Skeletal muscle tissue (tissue), 3 donors: ENCODE measurements at regions not wholly inside any gene's neighbourhood (a gene's known extent, or its start where the extent isn't known, plus 50 kb on each side); places are given as distances from the start of the nearest gene placed in this dataset.

Source experiments
- H3K27ac ChIP-seq: one replicate; pipeline ENCODE4 v1.7.0; 2013; ENCODE audit warnings: mild to moderate bottlenecking, low read depth, low read length, inconsistent platforms
- H3K27me3 ChIP-seq, 3 donors: one replicate each; pipeline ENCODE4 v1.7.0; 2013; ENCODE audit warnings: low read length in 3 of 3; ENCODE audit not compliant: control insufficient read depth in 3 of 3, insufficient read depth in 3 of 3
- H3K36me3 ChIP-seq, 3 donors: one replicate each; pipeline ENCODE4 v1.7.0; 2013; ENCODE audit warnings: low read length in 3 of 3; ENCODE audit not compliant: control insufficient read depth in 3 of 3, insufficient read depth in 3 of 3
- H3K4me1 ChIP-seq, 3 donors: one replicate each; pipeline ENCODE4 v1.7.0; 2013; ENCODE audit warnings: low read length in 3 of 3, mild to moderate bottlenecking in 3 of 3; ENCODE audit not compliant: control insufficient read depth in 3 of 3, insufficient read depth in 3 of 3
- H3K4me3 ChIP-seq, 3 donors: one replicate each; pipeline ENCODE4 v1.7.0; 2013; ENCODE audit warnings: low read length in 3 of 3
- H3K9ac ChIP-seq, 3 donors: one replicate each; pipeline ENCODE4 v1.7.0; 2013; ENCODE audit warnings: low read length in 3 of 3, mild to moderate bottlenecking in 3 of 3, moderate library complexity in 2 of 3, low read depth in 1 of 3
- H3K9me3 ChIP-seq, 3 donors: one replicate each; pipeline ENCODE4 v1.7.0; 2013; ENCODE audit warnings: low read length in 3 of 3; ENCODE audit not compliant: control insufficient read depth in 3 of 3
- donor health status: Osteomylitis.

DNA sequence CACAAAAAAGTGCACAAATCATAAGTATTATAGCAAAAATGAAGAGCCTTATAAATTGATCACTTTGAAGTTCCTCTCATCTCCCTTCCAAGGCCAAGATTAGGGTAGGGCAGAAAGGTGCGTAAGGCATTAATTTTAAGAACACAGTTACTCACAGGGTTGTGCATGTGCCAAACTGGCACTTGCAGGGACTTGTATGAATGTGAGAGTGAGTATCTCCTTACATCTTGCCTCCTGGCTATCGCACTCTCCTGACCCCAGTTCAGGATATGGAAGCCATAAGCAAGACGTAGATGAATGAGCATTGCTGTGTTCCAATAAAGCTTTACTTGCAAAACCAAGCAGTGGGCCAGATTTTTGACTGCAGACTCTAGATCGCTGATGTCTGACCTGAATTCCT lies 510.1 kb upstream of the AADAT start:
- H3K27me3 ChIP-seq = no peaks in the 10 kb centered on the region
- no peak overlapping the region for H3K27ac ChIP-seq
- H3K9me3 ChIP-seq = peaks cover 0 to 2% (median 0%) of the 10 kb centered on the region in 3 donors
- H3K4me3 ChIP-seq = no peak overlapping the region
- H3K9ac ChIP-seq = no peak overlapping the region
- no peaks in the 10 kb centered on the region for H3K36me3 ChIP-seq
- H3K4me1 ChIP-seq = no peaks in the 10 kb centered on the region

DNA sequence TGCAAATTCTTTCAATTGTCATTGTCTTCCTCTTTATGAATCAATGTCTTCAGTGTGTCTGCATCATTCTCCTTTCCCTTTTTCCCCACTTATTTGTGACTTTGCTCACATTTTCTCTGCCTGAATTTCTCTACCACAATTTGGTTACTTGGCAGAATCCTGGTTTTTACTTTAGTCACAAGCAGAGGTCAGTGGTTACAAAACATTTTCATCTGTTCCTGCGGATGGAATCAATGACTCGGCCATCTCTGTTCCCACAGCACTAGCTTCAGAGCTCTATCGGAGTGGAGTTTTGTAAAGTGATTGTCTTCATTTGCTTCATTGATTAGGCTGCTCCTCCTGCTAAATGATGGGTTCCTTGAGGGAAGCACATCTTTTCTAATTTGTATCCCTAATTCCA lies 501.3 kb upstream of the AADAT start:
- no peaks in the 10 kb centered on the region for H3K36me3 ChIP-seq
- H3K4me1 ChIP-seq = no peaks in the 10 kb centered on the region
- H3K27ac ChIP-seq = no peak overlapping the region
- H3K27me3 ChIP-seq = no peaks in the 10 kb centered on the region
- H3K9me3 ChIP-seq = no peaks in the 10 kb centered on the region
- H3K9ac ChIP-seq = no peak overlapping the region
- no peak overlapping the region for H3K4me3 ChIP-seq

DNA sequence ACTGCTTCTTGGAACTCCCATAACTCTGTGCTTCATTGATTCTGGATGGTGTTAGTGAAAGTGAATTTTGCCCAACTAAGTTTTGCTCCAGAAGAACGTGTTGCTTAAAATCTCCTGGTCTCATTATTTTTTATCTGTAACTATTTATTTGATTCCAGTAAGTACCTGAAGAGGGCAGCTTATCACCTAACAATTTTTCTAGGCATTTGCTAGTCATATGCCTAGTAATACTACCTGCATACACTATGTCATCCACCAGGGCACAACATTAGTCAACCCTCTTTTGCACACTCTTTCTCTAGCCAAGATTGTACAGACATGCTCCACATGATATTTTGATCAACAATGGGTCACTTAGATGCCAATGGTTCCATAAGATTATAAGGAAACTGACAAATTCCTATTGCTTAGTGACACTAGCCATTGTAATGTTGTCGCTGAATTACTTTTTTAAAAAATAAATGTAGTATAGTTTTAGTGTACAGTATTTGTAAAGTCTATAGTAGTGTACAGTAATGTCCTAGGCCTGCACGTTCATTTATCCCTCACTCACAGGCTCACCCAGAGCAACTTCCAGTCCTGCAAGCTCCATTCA lies 499.9 kb upstream of the AADAT start:
- H3K4me1 ChIP-seq = no peaks in the 10 kb centered on the region
- H3K27ac ChIP-seq = no peak overlapping the region
- H3K36me3 ChIP-seq = no peaks in the 10 kb centered on the region
- H3K9me3 ChIP-seq = no peaks in the 10 kb centered on the region
- no peak overlapping the region for H3K4me3 ChIP-seq
- H3K27me3 ChIP-seq = no peaks in the 10 kb centered on the region
- no peak overlapping the region for H3K9ac ChIP-seq

DNA sequence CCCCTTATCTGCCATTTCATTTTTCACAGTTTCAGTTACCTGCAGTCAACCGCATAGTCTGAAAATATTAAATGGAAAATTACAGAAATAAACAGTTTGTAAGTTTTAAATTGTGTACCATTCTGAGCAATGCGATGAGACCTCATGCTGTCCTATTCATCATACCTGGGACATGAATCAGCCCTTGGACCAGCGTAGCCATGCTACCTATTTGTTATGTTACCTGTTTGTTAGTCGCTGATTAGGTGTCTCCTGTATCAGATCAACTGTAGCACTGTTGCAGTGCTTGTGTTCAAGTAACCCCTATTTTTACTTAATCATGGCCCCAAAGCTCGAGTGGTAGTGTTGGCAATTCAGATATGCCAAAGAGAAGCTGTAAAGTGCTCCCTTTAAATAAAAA lies 492.2 kb upstream of the AADAT start:
- Histone ChIP-seq H3K9me3 (no peaks in the 10 kb centered on the region), H3K27me3 (no peaks in the 10 kb centered on the region), H3K4me3 (no peak overlapping the region), H3K36me3 (no peaks in the 10 kb centered on the region), H3K4me1 (no peaks in the 10 kb centered on the region), H3K9ac (no peak overlapping the region), H3K27ac (no peak overlapping the region)

DNA sequence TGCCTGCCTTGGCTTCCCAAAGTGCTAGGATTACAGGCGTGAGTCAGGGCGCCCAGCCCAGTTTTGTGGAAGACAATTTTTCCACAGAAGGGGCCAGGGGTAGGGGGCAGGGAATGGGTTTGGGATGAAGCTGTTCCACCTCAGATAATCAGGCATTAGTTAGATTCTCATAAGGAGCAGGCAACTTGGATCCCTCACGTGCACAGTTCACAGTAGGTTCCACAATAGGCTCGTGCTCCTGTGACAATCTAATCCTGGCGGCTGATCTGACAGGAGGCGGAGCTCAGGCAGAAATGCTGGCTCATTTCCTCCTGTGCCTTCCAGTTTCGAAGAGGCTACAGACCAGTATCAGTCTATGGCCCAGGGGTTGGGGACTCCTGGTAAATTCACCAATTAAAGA lies 491.6 kb upstream of the AADAT start:
- H3K4me1 ChIP-seq = no peaks in the 10 kb centered on the region

DNA sequence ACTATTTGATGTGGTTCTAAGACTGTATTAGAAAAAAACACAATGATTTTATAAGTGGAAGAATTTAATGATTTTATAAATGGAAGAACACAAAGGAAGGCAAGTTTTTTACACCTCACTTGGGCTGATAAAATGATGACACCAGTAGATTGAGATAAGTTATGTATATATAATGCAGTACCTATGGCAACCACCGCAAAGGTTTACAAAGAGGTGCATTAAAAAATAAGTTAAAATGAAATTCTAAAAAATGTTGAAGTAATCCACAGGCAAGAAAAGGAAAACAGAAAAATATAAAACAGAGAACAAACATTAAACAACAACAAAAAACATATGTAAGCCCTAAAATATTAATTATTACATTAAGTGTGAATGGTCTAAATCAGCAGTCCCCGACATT lies 490.9 kb upstream of the AADAT start:
- no peaks in the 10 kb centered on the region for H3K36me3 ChIP-seq
- no peaks in the 10 kb centered on the region for H3K27me3 ChIP-seq
- no peaks in the 10 kb centered on the region for H3K9me3 ChIP-seq
- H3K27ac ChIP-seq = no peak overlapping the region
- no peaks in the 10 kb centered on the region for H3K4me1 ChIP-seq
- no peak overlapping the region for H3K9ac ChIP-seq
- no peak overlapping the region for H3K4me3 ChIP-seq

More for the DNA sequence above, 491.6 kb upstream of the AADAT start:
- no peak overlapping the region for H3K27ac ChIP-seq
- H3K4me3 ChIP-seq = no peak overlapping the region
- H3K27me3 ChIP-seq = no peaks in the 10 kb centered on the region
- no peak overlapping the region for H3K9ac ChIP-seq
- H3K9me3 ChIP-seq = no peaks in the 10 kb centered on the region
- H3K36me3 ChIP-seq = no peaks in the 10 kb centered on the region

DNA sequence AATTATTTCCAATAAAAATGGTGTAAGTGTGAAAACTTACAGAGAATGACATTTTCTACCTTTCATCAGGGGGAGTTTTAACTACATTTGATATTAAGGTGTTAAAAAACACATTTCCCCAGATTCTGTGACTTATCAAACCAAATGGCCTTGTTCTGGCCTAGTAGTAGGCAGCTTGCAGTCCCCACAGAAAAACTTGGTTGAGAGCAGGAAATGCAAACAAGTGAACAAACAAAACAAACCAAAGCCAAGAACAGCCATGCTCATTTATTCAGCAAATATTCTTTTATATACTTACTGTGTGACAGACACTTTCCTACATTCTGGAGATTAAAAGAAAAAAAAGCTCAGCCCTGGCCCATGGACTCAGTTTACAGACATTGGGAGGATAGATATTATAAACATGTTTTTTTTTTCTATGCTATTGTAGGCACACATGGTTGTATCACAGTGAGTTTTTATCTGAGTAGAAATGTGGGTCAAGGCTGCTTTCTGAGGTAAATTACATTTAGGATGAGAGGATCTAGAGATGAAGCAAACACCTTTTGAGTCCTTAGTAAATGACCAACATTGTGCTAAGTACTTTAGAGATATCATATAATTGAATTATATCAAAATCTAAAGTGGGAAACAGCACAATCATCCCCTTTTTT lies 449.2 kb upstream of the AADAT start:
- no peaks in the 10 kb centered on the region for H3K4me1 ChIP-seq
- H3K9me3 ChIP-seq = no peaks in the 10 kb centered on the region
- no peak overlapping the region for H3K9ac ChIP-seq
- H3K27me3 ChIP-seq = no peaks in the 10 kb centered on the region
- no peak overlapping the region for H3K27ac ChIP-seq
- H3K36me3 ChIP-seq = no peaks in the 10 kb centered on the region
- no peak overlapping the region for H3K4me3 ChIP-seq

DNA sequence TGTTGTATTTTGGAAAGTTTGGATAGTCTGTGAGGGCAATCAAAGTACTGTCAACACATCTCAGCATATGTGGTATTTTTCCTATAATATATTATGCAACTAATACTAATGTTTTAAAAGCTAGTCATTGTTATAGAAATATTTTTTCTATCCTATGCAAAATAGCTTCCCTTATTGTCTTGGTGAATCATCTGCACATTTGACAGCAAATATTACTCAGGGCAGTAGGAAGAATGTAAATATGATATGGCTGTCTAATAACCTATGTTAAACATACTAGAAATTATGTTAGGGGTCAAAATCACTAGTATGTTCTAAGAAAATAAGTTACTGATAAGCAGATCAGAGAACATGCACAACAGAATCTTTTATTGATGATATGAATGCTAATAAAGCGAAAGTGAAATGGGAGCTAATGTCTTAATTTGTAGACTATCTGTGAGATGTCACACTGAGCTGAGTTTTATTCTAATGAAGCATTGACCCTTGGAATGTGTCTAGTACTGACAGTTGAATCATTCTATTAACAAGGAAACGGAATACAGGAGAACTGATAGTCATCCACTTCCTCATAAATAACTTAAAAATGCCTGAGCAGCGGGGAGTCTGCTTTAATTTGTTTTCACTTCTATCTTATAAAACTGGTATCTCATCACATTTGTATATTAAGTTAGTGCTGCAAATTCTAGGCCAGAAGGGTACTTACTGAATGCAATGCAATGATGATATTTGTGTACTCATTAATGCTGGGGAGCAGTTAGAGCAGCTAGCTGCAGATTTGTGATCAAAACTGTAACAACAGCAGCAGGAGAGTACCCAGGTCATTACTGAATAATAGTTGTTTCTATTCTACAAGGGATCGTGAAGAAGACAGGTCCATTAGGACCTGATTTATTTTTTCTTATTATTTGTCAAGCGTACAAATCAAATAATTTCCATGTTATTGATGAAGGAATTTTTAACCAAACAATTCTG lies 440.3 kb upstream of the AADAT start:
- Histone ChIP-seq H3K4me1 (no peaks in the 10 kb centered on the region), H3K27me3 (no peaks in the 10 kb centered on the region), H3K9me3 (no peaks in the 10 kb centered on the region), H3K4me3 (no peak overlapping the region), H3K27ac (no peak overlapping the region), H3K36me3 (no peaks in the 10 kb centered on the region), H3K9ac (no peak overlapping the region)

DNA sequence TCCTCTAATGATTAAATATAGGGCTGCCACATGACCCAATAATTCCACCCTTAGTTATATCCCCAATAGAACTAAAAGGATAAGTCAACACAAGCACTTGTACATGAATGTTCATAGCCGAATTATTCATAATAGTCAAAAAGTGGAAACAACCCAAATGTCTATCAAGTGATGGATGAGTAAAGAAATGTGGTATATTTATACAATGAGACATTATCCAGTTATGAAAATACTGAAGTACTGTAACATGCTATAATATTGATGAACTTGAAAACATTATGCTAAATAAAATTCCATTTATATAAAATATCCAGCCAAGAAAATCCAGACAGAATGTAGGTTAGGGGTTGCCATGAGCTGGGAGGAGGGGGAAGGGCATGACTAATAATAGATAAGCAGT lies 436.7 kb upstream of the AADAT start:
- H3K4me3 ChIP-seq = no peak overlapping the region
- no peak overlapping the region for H3K27ac ChIP-seq
- H3K36me3 ChIP-seq = no peaks in the 10 kb centered on the region
- H3K9me3 ChIP-seq = no peaks in the 10 kb centered on the region
- H3K4me1 ChIP-seq = no peaks in the 10 kb centered on the region
- no peak overlapping the region for H3K9ac ChIP-seq
- no peaks in the 10 kb centered on the region for H3K27me3 ChIP-seq

DNA sequence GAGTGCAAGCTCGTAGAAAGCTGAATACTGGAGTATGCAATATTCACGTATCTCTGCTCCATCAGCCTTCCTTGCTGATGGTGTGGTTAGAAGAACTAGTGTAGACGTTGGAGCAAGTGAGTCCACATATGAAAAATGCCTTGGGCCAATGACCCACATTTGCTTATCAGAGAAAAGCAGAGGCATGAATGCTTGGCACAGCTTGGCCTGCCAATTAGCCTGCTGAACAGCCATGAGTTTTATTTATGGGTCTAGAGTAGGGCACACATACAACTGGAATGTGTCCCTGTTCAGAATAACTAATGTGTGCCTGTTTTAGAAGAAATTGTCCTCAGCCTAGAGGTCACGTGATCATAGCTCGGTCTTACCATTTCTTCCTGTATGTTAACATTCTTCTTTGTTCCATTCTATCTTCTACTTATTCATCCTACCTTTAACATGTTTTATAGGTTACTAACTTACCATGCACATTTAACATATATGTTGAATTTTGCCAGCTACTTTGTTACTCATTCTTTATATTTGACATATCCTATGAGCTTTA lies 432.7 kb upstream of the AADAT start:
- Histone ChIP-seq H3K36me3 (no peaks in the 10 kb centered on the region), H3K9ac (no peak overlapping the region), H3K27ac (no peak overlapping the region), H3K9me3 (no peaks in the 10 kb centered on the region), H3K27me3 (no peaks in the 10 kb centered on the region), H3K4me1 (no peaks in the 10 kb centered on the region), H3K4me3 (no peak overlapping the region)
